Right atrium auricular region (tissue), 2 donors: ENCODE measurements at regions not wholly inside any gene's neighbourhood (a gene's known extent, or its start where the extent isn't known, plus 50 kb on each side); places are given as distances from the start of the nearest gene placed in this dataset.
A peak's percentile ranks its signal among the peaks of the same experiment; 100 is the strongest.

Experiments used
- DNase-seq: peaks from one replicate; pipeline ENCODE4 v3.0.0-alpha.2; 2019; ENCODE audit warnings: low spot score
- H3K27ac ChIP-seq, 2 donors: fragments of 200-600 bp; sonication (generic); 1 replicate in 1 of 2; 2 replicates in 1 of 2; pipeline ENCODE4 v1.5.1; 2016 to 2019
- H3K27me3 ChIP-seq, 2 donors: fragments of 200-600 bp; sonication (generic); one replicate each; pipeline versions ENCODE4 v1.5.1 to v1.6.0; 2017 to 2019
- H3K36me3 ChIP-seq: fragments of 200-600 bp; sonication (generic); one replicate; pipeline ENCODE4 v1.5.1; 2016
- H3K4me1 ChIP-seq, 2 donors: fragments of 200-600 bp; sonication (generic); one replicate each; pipeline versions ENCODE4 v1.5.1 to v1.6.0; 2017 to 2019
- H3K4me3 ChIP-seq, 2 donors: fragments of 200-600 bp; sonication (generic); 1 replicate in 1 of 2; 2 replicates in 1 of 2; pipeline ENCODE4 v1.5.1; 2017 to 2019; ENCODE audit warnings: mild to moderate bottlenecking in 1 of 2, moderate library complexity in 1 of 2
- H3K9me3 ChIP-seq, 2 donors: fragments of 200-600 bp; sonication (generic); one replicate each; pipeline ENCODE4 v1.5.1; 2019
- TF ChIP-seq, protein P1 (sequence below), 2 donors: fragments of 200-600 bp; sonication (generic); IDR thresholded peaks; one replicate each; pipeline ENCODE4 v1.5.1; 2019; ENCODE audit warnings: antibody characterized with exemption in 2 of 2

DNA sequence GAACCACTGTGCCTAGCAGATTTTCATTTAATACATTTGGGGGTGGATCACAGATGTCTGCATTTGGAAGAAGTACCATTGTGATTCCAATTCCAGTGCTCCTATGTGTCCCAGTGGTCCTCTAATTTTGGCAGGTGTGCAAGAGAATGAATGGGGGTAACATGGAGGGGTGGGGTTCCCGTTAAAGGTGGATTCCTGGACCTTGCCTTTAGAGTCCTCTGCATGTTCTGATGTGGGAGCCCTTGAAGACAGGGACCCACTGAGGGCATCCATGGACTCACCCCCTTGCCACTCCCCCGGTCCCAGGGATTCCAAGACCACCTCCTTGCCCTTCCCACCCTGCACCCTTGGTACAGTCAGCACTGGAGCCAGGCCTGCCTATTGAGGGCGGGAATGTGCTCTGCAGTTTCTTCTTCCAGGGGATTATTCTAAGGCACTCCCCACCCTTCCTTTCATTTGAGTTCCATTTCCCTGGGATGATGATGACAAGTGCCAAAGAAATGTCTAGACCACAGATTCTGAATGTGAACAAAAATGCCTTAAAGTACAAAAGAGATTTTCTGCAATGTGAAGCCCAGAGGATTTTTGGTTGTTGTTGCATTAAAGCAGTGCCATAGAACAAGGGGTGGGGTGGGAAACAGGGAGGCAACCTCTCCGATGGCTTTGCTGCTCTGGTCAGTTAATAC, 119.4 kb upstream of the PTCH1 start:
- DNase-seq, result no peak
- TF ChIP-seq, protein P1, sequence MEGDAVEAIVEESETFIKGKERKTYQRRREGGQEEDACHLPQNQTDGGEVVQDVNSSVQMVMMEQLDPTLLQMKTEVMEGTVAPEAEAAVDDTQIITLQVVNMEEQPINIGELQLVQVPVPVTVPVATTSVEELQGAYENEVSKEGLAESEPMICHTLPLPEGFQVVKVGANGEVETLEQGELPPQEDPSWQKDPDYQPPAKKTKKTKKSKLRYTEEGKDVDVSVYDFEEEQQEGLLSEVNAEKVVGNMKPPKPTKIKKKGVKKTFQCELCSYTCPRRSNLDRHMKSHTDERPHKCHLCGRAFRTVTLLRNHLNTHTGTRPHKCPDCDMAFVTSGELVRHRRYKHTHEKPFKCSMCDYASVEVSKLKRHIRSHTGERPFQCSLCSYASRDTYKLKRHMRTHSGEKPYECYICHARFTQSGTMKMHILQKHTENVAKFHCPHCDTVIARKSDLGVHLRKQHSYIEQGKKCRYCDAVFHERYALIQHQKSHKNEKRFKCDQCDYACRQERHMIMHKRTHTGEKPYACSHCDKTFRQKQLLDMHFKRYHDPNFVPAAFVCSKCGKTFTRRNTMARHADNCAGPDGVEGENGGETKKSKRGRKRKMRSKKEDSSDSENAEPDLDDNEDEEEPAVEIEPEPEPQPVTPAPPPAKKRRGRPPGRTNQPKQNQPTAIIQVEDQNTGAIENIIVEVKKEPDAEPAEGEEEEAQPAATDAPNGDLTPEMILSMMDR (IDR thresholded peaks at IDR 0.05), result no peak
- H3K4me1 ChIP-seq, result no peaks in the 10 kb centered on the region
- no peak overlapping the region for H3K4me3 ChIP-seq
- no peak overlapping the region for H3K27ac ChIP-seq
- H3K27me3 ChIP-seq, result no peaks in the 10 kb centered on the region
- H3K9me3 ChIP-seq, result no peaks in the 10 kb centered on the region
- no peaks in the 10 kb centered on the region for H3K36me3 ChIP-seq

DNA sequence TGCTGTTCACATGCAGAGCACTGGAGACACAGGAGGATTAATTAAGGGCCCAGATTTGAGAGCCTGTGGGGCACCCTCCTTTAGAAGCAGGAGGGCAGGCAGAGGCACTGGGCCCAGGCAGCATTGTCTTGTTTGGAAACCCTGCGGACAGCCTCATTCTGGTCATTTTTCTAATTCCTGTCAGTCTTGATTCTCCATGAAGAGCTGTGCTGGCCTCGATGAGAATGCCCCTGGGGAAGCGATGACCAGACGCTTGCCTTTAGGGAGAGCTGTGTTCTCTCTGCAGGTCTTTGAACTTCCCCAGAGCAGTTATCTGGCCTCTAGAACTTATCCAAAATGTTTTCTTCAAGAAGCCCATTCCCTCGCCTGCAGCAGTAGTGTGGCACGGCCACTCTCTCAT, 117.8 kb upstream of the PTCH1 start:
- H3K4me3 ChIP-seq, result no peak overlapping the region
- TF ChIP-seq, protein P1 (IDR thresholded peaks at IDR 0.05), result no peak
- no peaks in the 10 kb centered on the region for H3K27me3 ChIP-seq
- DNase-seq, result no peak
- no peaks in the 10 kb centered on the region for H3K4me1 ChIP-seq
- no peaks in the 10 kb centered on the region for H3K36me3 ChIP-seq
- H3K27ac ChIP-seq, result no peak overlapping the region
- no peaks in the 10 kb centered on the region for H3K9me3 ChIP-seq

DNA sequence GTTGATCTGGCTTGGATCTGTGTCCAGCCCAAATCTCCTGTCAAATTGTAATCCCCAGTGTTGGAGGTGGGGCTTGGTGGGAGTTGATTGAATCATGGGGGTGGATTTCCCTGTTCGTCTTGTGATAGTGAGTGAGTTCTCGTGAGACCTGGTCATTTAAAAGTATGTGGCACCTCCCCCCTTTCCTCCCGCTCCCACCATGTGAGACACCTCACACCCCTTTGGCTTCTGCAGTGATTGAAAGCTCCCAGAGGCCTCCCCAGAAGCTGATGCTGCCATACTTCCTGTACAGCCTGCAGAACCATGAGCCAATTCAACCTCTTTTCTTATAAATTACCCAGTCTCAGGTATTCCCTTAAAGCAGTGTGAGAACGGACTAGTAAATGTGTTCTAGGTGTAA, 117.3 kb upstream of the PTCH1 start:
- Histone ChIP-seq H3K27me3 (no peaks in the 10 kb centered on the region), H3K27ac (no peak overlapping the region), H3K4me3 (no peak overlapping the region), H3K9me3 (no peaks in the 10 kb centered on the region), H3K36me3 (no peaks in the 10 kb centered on the region), H3K4me1 (no peaks in the 10 kb centered on the region)
- TF ChIP-seq, protein P1 (IDR thresholded peaks at IDR 0.05), result no peak
- DNase-seq, result no peak

DNA sequence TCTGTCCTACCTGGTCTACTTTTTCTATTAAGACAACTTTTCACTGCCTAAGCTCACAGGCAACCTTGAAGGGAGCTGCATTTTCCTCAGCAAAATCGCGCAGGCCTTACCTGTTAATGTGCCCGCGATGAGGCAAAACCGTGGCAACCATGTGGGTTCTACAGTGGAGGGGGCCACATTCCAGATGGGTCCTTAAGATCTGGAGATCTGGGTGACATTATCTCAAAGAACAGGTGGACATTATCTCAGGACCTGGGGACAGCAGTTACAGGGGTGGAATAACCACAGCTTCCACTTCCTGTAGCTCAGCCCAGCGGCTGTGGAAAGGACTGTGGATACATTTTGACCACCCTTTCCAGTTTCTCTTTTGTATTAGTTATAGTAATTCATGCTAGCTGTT, 112.8 kb upstream of the PTCH1 start:
- Histone ChIP-seq H3K27ac (no peak overlapping the region), H3K4me1 (no peaks in the 10 kb centered on the region), H3K27me3 (no peaks in the 10 kb centered on the region), H3K36me3 (no peaks in the 10 kb centered on the region), H3K4me3 (no peak overlapping the region), H3K9me3 (no peaks in the 10 kb centered on the region)
- TF ChIP-seq, protein P1 (IDR thresholded peaks at IDR 0.05), result no peak
- DNase-seq, result no peak

GRCh38 chr9:95627802-95628201, 111.0 kb upstream of the PTCH1 start:
- DNase-seq, result no peak
- Histone ChIP-seq H3K27me3 (no peaks in the 10 kb centered on the region), H3K36me3 (no peaks in the 10 kb centered on the region), H3K9me3 (no peaks in the 10 kb centered on the region), H3K27ac (peak overlapping the region; percentile 60 to 63), H3K4me3 (peak overlapping the region in 1 of 2 donors; percentile 14), H3K4me1 (no peaks in the 10 kb centered on the region)
- TF ChIP-seq, protein P1 (IDR thresholded peaks at IDR 0.05), result no peak
